GM18511 (cell line): ENCODE measurements at regions not wholly inside any gene's neighbourhood (a gene's known extent, or its start where the extent isn't known, plus 50 kb on each side); places are given as distances from the start of the nearest gene placed in this dataset.

ENCODE experiments used
- ATAC-seq: cut with Tn5 transposase; IDR thresholded peaks from one replicate; pipeline ENCODE4 v1.9.1; 2021; ENCODE audit warnings: mild to moderate bottlenecking, moderate library complexity; ENCODE audit not compliant: unreplicated experiment

- ATAC-seq, result no peak
These were observed 343.4 kb downstream of the PLPP3 start for GRCh38 chr1:56235909-56236510.

GRCh38 chr1:56229186-56229585, 350.2 kb downstream of the PLPP3 start:
- no peak for ATAC-seq

DNA sequence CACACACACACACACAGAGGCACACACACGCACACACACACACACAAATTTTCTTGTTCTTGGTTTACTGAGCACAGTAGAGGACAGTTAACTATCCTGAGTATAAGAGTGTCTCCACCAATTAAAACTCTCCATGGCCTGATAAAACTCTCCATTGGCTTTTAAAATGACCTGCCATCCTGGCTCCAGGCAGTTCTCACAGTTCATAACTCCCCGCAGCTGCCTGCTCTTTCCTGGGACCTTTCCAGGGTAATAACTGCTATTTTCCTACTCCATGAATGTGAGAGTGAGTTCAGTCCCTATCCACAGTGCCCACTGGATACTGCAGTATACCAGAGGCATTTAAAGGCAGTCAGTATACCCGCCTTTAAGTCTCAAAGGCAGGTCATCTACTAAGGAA, 351.5 kb downstream of the PLPP3 start:
- ATAC-seq, result no peak

- ATAC-seq, result no peak
These were observed 352.0 kb downstream of the PLPP3 start for GRCh38 chr1:56227401-56227800.

DNA sequence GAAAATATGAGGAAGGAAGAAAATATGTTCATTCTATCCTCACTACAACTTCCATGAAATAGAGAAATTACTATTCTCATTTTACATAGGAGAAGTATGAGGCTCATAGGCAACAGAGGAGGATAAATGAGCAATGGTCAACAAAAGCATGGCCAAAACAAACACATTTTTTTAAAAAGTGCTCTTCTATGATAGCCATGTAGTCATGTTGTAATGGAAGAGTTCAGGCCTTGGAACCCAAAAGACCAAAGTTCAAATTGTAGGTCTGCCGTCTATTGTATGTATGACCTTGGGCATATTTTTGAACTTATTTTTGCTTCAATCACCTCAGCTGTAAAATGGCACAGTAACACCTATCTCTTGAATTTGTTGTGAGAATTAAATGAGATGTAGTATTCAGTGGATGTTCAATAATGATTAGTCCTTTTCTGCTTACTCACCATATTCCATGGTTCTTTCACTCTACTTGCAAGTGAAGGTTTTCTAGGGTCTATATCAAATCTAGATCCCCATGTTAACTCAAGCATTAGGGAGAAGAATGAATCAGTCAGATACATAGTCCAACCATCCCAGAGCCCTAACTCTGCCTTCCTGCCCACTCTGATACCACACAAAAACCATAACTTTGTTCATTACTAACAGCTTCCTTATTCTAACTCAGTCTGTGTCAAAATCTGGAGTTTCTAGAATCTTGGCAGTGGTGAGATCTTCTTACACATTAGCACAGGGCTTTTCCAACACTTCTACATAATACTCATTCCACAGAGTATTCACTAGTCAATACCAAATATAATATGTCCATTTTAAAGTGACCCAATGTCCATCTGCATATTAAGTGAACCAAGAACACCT, 353.2 kb downstream of the PLPP3 start:
- ATAC-seq, result no peak

DNA sequence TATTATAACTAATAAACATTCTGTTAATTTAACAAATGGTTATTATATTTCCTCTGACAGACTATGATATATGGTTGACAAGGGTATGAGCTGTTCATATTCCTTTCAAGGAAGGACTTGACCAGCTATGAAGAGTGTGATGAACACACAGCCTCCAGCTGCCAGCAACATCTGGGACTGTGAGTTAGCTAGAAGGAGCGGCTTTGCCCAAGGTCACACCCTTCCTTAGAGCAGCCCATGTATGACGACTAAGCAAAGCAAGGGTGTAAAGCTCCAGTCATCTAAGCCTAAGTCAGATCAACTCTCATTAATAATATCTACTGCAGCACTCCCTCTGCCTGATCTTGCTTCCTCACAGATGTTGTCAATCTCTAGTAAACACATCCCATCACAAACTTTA, 355.4 kb downstream of the PLPP3 start:
- ATAC-seq, result no peak

- ATAC-seq, result no peak
These were observed 356.3 kb downstream of the PLPP3 start for GRCh38 chr1:56222914-56223540.

GRCh38 chr1:56220021-56220420, 359.3 kb downstream of the PLPP3 start:
- ATAC-seq, result no peak

GRCh38 chr1:56218023-56218422, 361.3 kb downstream of the PLPP3 start:
- ATAC-seq, result no peak

DNA sequence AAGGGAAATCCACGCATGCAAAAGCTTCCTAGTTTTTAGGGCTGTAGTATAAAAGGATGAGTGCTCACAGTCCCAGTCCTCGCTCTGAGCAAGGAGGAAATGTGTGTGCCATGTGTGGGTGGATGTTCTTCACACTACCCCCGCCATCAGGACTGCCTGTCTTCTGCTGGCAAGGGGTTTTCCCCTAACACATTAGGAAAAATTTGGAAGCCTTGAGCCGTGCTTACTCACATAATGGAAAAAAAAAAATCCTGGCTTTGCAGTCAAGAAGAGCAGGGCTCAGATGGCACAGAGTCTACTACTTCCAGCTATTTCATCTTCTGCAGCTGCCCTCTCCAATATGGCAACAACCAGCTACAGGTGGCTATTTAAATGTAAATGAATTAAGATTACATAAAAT, 363.1 kb downstream of the PLPP3 start:
- no peak for ATAC-seq

DNA sequence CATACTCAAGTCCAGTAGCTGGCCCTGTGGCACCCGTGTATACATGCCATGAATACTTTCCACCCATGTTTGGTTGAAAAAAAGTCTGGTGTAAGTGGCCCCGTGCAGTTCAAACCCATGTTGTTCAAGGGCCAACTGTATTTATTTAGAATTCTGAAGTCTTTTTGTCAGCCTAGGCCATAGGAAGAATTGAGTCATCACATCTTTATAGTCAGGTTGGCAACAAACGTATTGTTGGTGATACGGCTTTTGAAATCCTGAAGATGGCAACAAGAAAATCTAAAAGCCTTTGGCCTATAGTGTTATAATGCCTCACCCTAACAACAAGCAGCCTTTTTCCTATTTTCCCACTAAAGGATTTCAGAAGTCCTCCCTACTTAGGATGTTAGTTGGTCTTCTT, 363.6 kb downstream of the PLPP3 start:
- no peak for ATAC-seq

- no peak for ATAC-seq
These were observed 364.3 kb downstream of the PLPP3 start for GRCh38 chr1:56215086-56215485.

DNA sequence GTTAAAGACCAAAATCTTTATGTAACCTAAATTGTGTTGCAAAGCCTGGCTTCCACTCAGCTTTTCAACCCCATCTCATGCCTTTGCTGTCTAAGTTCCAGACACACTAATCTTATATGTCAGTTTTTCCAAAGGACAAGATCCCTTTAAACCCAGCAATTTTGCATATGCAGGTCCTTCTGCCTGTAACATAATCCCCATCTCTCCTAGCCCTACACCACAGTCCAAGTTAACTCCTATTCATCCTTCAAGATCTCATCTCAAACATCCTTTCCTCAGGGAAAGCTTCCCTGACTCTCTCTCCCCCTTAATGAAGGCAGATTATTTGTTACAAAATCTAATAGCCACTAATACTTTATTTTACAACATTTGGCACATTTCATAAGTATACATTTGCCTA, 366.3 kb downstream of the PLPP3 start:
- ATAC-seq, result no peak

DNA sequence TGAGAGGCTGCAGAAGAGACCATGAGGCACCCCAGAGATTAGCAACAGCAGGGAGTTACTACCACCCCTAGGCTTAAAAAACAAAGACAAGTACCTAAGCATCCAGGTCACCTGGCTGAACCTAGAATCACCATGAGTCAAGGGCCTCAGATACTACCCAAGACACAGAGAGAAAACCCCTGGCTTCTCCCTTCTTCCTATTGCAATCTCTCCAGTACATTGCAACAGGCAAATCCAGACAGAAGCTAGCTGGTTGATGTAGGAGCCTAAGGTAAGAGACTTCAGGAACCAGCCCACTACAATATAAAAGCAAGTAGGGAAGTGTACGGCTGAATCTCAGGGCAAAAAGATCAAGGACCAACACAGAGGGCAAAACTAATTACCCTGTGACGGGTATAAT, 367.2 kb downstream of the PLPP3 start:
- no peak for ATAC-seq

DNA sequence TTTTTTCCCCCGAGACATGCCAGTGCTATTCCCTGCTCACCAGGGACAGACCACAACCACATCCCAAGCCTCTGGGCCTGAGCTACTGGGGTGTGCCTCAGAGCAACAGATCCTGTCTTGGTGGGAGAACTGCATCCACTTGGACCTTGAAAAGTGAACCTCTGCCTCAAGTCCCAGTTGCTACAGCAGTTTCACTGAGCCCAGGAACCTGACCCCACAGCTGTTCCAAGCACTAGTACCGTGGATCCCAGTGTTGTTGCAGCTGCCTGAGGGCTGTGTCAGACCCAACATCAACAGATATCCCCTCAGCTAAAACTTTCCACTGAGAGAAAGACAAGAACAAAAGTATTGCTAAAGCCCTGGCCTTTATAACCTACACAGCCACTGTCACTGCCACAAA, 373.0 kb downstream of the PLPP3 start:
- ATAC-seq, result no peak

DNA sequence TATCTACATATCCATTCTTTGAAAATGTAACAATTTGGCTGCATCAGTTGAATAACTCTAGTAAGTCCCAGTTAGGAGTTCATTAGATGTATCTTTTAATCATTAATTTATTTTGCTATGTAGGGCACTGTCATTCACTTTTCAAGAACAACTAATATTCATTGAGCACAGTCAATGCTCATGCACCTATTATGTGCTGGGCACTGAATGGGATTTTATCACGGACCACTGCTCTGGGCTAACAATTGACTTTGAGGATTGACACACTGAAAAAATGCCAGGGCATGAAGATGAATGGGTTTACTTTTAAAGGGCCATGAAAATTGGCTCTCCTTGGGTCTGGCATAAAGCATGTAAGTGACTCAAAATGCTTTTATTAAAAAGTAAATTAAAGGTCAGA, 375.2 kb downstream of the PLPP3 start:
- no peak for ATAC-seq

GRCh38 chr1:56202796-56203492, 376.4 kb downstream of the PLPP3 start:
- no peak for ATAC-seq

GRCh38 chr1:56202186-56202585, 377.2 kb downstream of the PLPP3 start:
- ATAC-seq, result no peak

DNA sequence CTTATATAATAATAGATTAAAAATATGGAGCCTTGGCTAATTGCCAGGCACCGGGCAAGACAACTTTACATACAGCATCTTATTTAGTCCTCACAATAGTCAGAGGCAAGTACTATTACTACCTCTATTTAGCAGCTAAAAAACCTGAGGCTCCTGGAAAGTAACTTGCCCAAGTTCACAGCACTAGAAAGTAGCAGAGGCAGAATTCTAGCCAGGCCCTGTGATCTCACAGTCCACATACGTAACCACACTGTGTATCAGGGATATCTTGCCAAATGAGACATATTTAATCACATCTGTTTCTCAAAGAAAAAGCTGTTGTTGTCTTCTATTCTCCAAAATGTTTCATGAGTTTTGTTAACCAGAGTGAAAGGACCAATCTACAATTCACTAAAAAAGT, 378.5 kb downstream of the PLPP3 start:
- no peak for ATAC-seq

DNA sequence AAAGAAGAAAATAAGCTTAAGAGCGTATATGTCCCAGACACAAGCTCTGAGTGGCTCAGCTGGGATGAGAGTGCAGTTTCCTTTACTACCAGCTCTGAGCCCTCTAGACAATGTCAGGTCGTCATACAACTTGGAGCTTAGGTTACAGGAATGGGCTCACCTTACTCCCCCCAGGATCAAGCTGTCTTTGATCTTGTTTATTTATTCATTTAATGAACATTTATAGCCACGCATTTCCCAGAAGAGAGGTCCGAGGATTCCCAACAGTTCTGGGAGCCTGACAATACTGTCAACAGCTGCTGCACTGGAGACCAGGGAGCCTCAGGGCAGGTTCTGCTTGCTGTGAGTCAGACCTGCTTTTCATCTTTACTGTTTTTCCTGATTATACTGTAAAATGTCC, 378.9 kb downstream of the PLPP3 start:
- no peak for ATAC-seq

DNA sequence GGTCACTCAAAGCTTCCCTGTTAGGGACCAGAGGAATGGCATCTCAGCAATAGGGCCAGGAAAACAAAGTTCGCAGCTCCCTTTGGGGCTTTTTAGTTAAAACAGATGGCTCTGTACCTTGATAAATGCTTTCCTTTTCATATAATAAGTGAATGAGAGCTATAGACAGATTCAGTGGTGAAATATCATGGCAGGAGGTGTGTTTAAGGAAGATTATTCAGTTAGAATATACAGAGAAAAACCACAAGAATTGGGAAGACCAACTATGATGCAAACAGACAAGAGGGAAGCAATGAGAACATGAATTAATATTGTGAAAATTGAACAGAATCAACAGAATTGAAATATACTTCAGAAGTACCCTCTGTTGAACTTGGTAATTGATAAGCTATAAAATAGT, 379.4 kb downstream of the PLPP3 start:
- ATAC-seq, result no peak

DNA sequence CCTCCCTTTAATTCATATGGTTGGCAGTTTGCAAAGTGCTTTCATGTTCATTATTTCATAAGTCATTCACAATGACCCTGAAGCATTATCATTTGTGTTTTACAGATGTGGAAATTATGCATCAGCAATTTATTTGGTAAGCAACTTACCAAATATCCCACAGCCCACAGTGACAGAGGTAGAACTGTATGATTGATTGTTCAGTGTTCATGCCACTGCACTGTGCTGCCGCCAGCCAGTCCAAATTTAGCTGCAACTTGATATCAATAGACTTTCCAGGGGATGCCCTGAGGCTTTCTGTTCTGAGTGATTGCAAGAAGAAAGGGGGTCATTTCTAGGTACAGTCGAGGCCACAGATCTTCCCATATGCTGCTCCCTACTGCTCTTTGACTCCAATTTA, 380.3 kb downstream of the PLPP3 start:
- no peak for ATAC-seq
